ENCODE measurements at regions not wholly inside any gene's neighbourhood (a gene's known extent, or its start where the extent isn't known, plus 50 kb on each side); places are given as distances from the start of the nearest gene placed in this dataset.
"Not testable (repeated sequence)": the region's sequence is repeated elsewhere in the genome, so short reads cannot be mapped to it uniquely, and the experiment has no call there.

GRCh38 chr3:64445944-64446300 is 220.7 kb upstream of the PRICKLE2 start:
- Mint-ChIP-seq H3K4me3 (no peak overlapping the region), H3K36me3 (no peaks in the 10 kb centered on the region), H3K4me1 (no peaks in the 10 kb centered on the region), H3K27me3 (peaks cover 73% of the 10 kb centered on the region), H3K9me3 (ENCODE audit: low read depth) (no peaks in the 10 kb centered on the region), H3K27ac (no peak overlapping the region)
- DNase-seq (no peak), ATAC-seq (no peak)
- CTCF ChIA-PET = no interaction called here

GRCh38 chr3:64445109-64445943 is 220.1 kb upstream of the PRICKLE2 start:
- H3K4me3 Mint-ChIP-seq = no peak overlapping the region
- no peaks in the 10 kb centered on the region for H3K4me1 Mint-ChIP-seq
- H3K36me3 Mint-ChIP-seq = no peaks in the 10 kb centered on the region
- CTCF ChIA-PET = no interaction called here
- DNase-seq = no peak
- H3K27ac Mint-ChIP-seq = no peak overlapping the region
- no peak for ATAC-seq
- H3K9me3 Mint-ChIP-seq (ENCODE audit: low read depth) = no peaks in the 10 kb centered on the region
- H3K27me3 Mint-ChIP-seq = peaks cover 67% of the 10 kb centered on the region

DNA sequence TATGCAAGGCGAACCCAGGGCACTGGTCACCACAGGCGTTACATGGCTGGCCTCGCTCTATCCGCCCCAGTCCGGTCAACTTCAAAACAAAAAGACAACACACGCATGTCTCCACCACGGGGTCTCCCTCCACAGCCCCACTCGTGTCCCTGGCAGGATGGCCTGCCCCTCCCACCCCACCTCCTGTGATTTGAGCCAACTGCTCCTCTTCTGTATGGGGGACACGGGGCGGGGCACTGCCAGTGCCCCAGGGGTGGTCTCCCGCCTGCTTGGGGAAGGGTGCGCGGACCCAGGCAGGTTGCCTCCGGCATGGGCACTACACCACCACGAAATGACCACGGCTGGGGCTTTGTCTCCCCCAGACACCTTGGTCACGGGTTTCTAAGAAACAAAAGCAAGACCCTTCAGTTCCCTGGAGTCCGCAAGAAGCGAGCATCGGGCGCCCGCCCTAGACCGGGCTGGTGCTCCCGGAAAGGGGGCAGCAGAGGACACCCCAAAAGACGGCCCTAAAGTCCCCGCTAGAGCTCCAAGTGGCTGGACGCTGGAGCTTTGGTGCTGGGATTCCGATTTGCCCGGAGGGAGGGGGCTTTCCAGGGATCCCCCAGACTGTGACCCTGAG is 219.3 kb upstream of the PRICKLE2 start:
- H3K36me3 Mint-ChIP-seq = no peaks in the 10 kb centered on the region
- H3K9me3 Mint-ChIP-seq (ENCODE audit: low read depth) = no peaks in the 10 kb centered on the region
- CTCF ChIA-PET = no interaction called here
- DNase-seq = no peak
- no peaks in the 10 kb centered on the region for H3K4me1 Mint-ChIP-seq
- H3K27ac Mint-ChIP-seq = no peak overlapping the region
- H3K4me3 Mint-ChIP-seq = no peak overlapping the region
- peaks cover 66% of the 10 kb centered on the region for H3K27me3 Mint-ChIP-seq
- ATAC-seq = no peak

GRCh38 chr3:64443546-64444381 is 218.5 kb upstream of the PRICKLE2 start:
- Mint-ChIP-seq H3K27ac (no peak overlapping the region), H3K27me3 (peaks cover 70% of the 10 kb centered on the region), H3K4me1 (no peaks in the 10 kb centered on the region), H3K9me3 (ENCODE audit: low read depth) (no peaks in the 10 kb centered on the region), H3K4me3 (no peak overlapping the region), H3K36me3 (no peaks in the 10 kb centered on the region)
- CTCF ChIA-PET = no interaction called here
- no peak for DNase-seq
- no peak for ATAC-seq

DNA sequence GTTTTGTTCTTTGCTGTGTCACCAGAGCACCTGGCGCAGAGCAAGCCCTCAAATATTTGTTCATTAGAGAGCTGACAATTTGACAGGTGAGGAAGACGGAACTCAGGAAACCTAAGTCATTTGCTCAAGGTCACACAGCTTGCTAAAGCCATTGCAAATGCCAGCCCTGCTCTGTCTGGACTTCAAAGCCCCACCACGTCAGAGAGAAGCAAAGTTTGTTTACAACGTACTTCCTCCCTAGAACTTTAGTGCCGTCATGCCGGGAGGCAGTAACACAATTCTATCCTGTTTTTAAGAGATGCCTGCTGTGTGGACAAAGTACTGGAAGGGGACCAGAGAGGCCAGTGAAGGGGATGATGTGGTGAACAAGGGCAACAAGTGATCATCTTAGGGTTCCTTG is 216.6 kb upstream of the PRICKLE2 start:
- no peaks in the 10 kb centered on the region for H3K4me1 Mint-ChIP-seq
- DNase-seq (no peak), ATAC-seq (no peak)
- H3K27me3 Mint-ChIP-seq = peaks cover 55% of the 10 kb centered on the region
- no peak overlapping the region for H3K27ac Mint-ChIP-seq
- no peaks in the 10 kb centered on the region for H3K36me3 Mint-ChIP-seq
- no peaks in the 10 kb centered on the region for H3K9me3 Mint-ChIP-seq (ENCODE audit: low read depth)
- CTCF ChIA-PET = no interaction called here
- H3K4me3 Mint-ChIP-seq = no peak overlapping the region

GRCh38 chr3:64440498-64440897 is 215.2 kb upstream of the PRICKLE2 start:
- ATAC-seq = no peak
- Mint-ChIP-seq H3K9me3 (ENCODE audit: low read depth) (no peaks in the 10 kb centered on the region), H3K27ac (no peak overlapping the region), H3K4me1 (no peaks in the 10 kb centered on the region), H3K36me3 (no peaks in the 10 kb centered on the region), H3K27me3 (peaks cover 44% of the 10 kb centered on the region), H3K4me3 (no peak overlapping the region)
- no peak for DNase-seq
- CTCF ChIA-PET = no interaction called here

- H3K4me3 Mint-ChIP-seq = no peak overlapping the region
- ATAC-seq (no peak), DNase-seq (no peak)
- CTCF ChIA-PET = no interaction called here
- no peaks in the 10 kb centered on the region for H3K9me3 Mint-ChIP-seq (ENCODE audit: low read depth)
- peaks cover 33% of the 10 kb centered on the region for H3K27me3 Mint-ChIP-seq
- H3K4me1 Mint-ChIP-seq = no peaks in the 10 kb centered on the region
- H3K36me3 Mint-ChIP-seq = no peaks in the 10 kb centered on the region
- no peak overlapping the region for H3K27ac Mint-ChIP-seq
These were observed 213.5 kb upstream of the PRICKLE2 start for GRCh38 chr3:64438812-64439211.

DNA sequence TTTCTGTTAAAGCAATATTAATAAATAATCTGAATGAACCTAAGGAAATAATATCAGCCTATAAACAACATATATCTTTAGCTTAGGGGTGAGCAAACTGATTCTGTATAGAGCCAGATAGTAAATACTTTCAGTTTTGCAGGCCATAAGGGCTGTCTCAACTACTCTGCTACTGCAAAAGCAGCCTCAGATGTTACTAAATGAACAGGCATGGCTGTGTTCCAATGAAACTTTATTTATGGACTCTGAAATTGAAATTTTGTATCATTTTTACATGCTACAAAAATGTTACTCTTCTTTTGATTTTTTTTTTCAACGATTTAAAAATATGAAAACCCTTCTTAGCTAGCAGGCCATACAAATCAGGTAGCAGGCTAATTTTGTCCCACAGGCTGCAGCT is 212.8 kb upstream of the PRICKLE2 start:
- Mint-ChIP-seq H3K27me3 (peaks cover 26% of the 10 kb centered on the region), H3K4me3 (no peak overlapping the region), H3K4me1 (no peaks in the 10 kb centered on the region), H3K9me3 (ENCODE audit: low read depth) (no peaks in the 10 kb centered on the region), H3K36me3 (no peaks in the 10 kb centered on the region), H3K27ac (no peak overlapping the region)
- ATAC-seq (no peak), DNase-seq (no peak)
- CTCF ChIA-PET = no interaction called here

DNA sequence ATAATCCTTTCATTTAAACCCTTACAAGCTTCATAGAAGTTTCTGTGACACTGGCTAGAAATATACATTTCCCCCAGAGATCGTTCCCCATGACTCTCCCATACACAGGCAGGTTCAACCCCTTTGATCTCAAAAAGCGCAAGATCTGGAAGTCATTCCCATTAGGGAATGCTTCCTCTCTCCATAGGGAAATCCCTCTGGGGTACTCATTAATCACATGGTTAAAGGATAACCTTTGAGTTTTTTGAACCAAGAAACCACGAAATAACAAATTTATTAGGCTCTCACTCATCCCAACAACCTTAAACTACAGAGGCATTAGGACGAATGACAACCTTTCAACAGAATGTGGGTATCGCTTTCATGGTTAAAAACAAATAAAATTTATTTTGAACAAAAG is 211.9 kb upstream of the PRICKLE2 start:
- CTCF ChIA-PET = no interaction called here
- peaks cover 19% of the 10 kb centered on the region for H3K27me3 Mint-ChIP-seq
- H3K4me1 Mint-ChIP-seq = no peaks in the 10 kb centered on the region
- no peak for DNase-seq
- no peak for ATAC-seq
- no peaks in the 10 kb centered on the region for H3K36me3 Mint-ChIP-seq
- no peaks in the 10 kb centered on the region for H3K9me3 Mint-ChIP-seq (ENCODE audit: low read depth)
- H3K4me3 Mint-ChIP-seq = no peak overlapping the region
- H3K27ac Mint-ChIP-seq = no peak overlapping the region

DNA sequence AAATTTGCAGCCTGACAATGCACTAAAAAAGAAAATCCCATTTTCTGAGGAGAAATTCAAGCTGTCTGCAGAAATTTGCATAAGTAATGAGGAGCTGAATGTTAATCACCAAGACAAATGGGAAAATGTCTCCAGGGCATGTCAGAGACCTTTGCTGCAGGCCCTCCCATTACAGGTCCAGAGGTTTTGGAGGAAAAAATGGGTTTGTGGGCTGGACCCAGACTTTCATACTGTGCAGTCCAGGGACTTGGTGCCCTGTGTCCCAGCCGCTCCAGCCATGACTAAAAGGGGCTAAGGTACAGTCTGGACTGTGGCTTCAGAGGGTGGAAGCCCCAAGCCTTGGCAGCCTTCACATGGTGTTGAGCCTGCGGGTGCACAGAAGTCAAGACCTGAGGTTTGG is 209.8 kb upstream of the PRICKLE2 start:
- DNase-seq; H3K4me3 Mint-ChIP-seq; ATAC-seq; H3K36me3 Mint-ChIP-seq; H3K4me1 Mint-ChIP-seq; CTCF ChIA-PET; H3K9me3 Mint-ChIP-seq (ENCODE audit: low read depth); H3K27ac Mint-ChIP-seq: not testable (repeated sequence)
- peaks cover 10% of the 10 kb centered on the region for H3K27me3 Mint-ChIP-seq

- Mint-ChIP-seq H3K36me3 (no peaks in the 10 kb centered on the region), H3K27ac (no peak overlapping the region), H3K4me3 (no peak overlapping the region), H3K4me1 (no peaks in the 10 kb centered on the region), H3K27me3 (peaks cover 3% of the 10 kb centered on the region), H3K9me3 (ENCODE audit: low read depth) (no peaks in the 10 kb centered on the region)
- CTCF ChIA-PET = no interaction called here
- ATAC-seq (no peak), DNase-seq (no peak)
These were observed 207.6 kb upstream of the PRICKLE2 start for GRCh38 chr3:64432870-64433269.

DNA sequence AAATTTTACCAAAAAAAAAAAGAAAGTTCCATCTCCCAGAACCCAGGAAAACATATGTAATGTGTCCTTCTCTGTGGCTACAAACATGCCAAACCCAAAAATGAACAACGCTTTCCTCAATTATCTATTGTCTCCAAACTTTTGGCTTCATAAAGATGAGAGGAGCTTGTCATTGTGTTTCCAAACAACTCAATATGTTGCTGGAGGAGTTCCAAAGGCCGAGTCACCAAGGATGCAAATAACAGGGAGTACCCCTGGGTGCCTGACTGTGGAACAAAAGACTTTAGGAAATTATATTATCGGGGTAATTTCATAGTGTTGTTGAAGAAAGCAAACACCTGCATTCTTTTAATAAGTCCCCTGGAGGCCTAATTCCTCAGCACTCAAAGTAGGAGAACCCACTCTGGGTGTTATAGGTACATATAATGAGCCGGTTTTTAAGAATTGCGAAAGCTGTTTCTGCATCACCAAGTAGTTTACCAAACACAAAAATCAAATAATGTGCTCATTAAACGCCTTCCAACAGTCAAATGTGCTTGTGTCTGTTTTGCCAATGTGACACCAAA is 206.3 kb upstream of the PRICKLE2 start:
- CTCF ChIA-PET = interaction anchor here (0.6 kb wide), 1 partner anchor 122 kb away, joined by 4 read pairs; no protein-coding TSS in a partner anchor
- H3K36me3 Mint-ChIP-seq = no peaks in the 10 kb centered on the region
- H3K27ac Mint-ChIP-seq = no peak overlapping the region
- H3K4me3 Mint-ChIP-seq = no peak overlapping the region
- DNase-seq (no peak), ATAC-seq (no peak)
- H3K27me3 Mint-ChIP-seq = peaks cover 9% of the 10 kb centered on the region
- H3K9me3 Mint-ChIP-seq (ENCODE audit: low read depth) = no peaks in the 10 kb centered on the region
- H3K4me1 Mint-ChIP-seq = no peaks in the 10 kb centered on the region

GRCh38 chr3:64427671-64428070 is 202.4 kb upstream of the PRICKLE2 start:
- H3K36me3 Mint-ChIP-seq = no peaks in the 10 kb centered on the region
- no peak overlapping the region for H3K4me3 Mint-ChIP-seq
- H3K27me3 Mint-ChIP-seq = peaks cover 9% of the 10 kb centered on the region
- DNase-seq = no peak
- no peaks in the 10 kb centered on the region for H3K9me3 Mint-ChIP-seq (ENCODE audit: low read depth)
- no peak for ATAC-seq
- CTCF ChIA-PET = interaction anchor here (0.9 kb wide), 1 partner anchor 12 kb away, joined by 3 read pairs; no protein-coding TSS in a partner anchor
- H3K4me1 Mint-ChIP-seq = no peaks in the 10 kb centered on the region
- H3K27ac Mint-ChIP-seq = no peak overlapping the region

Data from activated CD8-positive, alpha-beta memory T cell treated with anti-CD3 and anti-CD28 coated beads, Interleukin-2, amount 10 ng/mL, durations not matched to agents 7 days and 5 days (primary cell).